ENCODE measurements at regions not wholly inside any gene's neighbourhood (a gene's known extent, or its start where the extent isn't known, plus 50 kb on each side); places are given as distances from the start of the nearest gene placed in this dataset.
"Not testable (repeated sequence)": the region's sequence is repeated elsewhere in the genome, so short reads cannot be mapped to it uniquely, and the experiment has no call there.

GRCh38 chr6:121677571-121677970, 242.1 kb downstream of the GJA1 start:
- no peaks in the 10 kb centered on the region for H3K36me3 ChIP-seq (ENCODE audit: insufficient read depth, low read length)
- no peak overlapping the region for H3K4me3 ChIP-seq (ENCODE audit: low read depth in 1 of 2, low read length in 2 of 2)
- H3K27me3 ChIP-seq (ENCODE audit: control insufficient read depth in 1 of 2, insufficient read depth in 2 of 2, low read length in 2 of 2): no peaks in the 10 kb centered on the region
- H3K9me3 ChIP-seq (ENCODE audit: low read length): no peaks in the 10 kb centered on the region
- no peaks in the 10 kb centered on the region for H3K4me1 ChIP-seq (ENCODE audit: insufficient read depth, low read length)
- no peak overlapping the region for H3K27ac ChIP-seq (ENCODE audit: low read depth, low read length)
- H3K9ac ChIP-seq (ENCODE audit: low read length): no peak overlapping the region

- no peaks in the 10 kb centered on the region for H3K9me3 ChIP-seq (ENCODE audit: low read length)
- no peak overlapping the region for H3K9ac ChIP-seq (ENCODE audit: low read length)
- no peak overlapping the region for H3K27ac ChIP-seq (ENCODE audit: low read depth, low read length)
- H3K4me3 ChIP-seq (ENCODE audit: low read depth in 1 of 2, low read length in 2 of 2): no peak overlapping the region
- H3K27me3 ChIP-seq (ENCODE audit: control insufficient read depth in 1 of 2, insufficient read depth in 2 of 2, low read length in 2 of 2): no peaks in the 10 kb centered on the region
- no peaks in the 10 kb centered on the region for H3K4me1 ChIP-seq (ENCODE audit: insufficient read depth, low read length)
- no peaks in the 10 kb centered on the region for H3K36me3 ChIP-seq (ENCODE audit: insufficient read depth, low read length)
Measured at GRCh38 chr6:121678245-121678644, 242.8 kb downstream of the GJA1 start.

- H3K4me1 ChIP-seq (ENCODE audit: insufficient read depth, low read length): no peaks in the 10 kb centered on the region
- no peak overlapping the region for H3K4me3 ChIP-seq (ENCODE audit: low read depth in 1 of 2, low read length in 2 of 2)
- no peak overlapping the region for H3K9ac ChIP-seq (ENCODE audit: low read length)
- H3K9me3 ChIP-seq (ENCODE audit: low read length): no peaks in the 10 kb centered on the region
- no peaks in the 10 kb centered on the region for H3K27me3 ChIP-seq (ENCODE audit: control insufficient read depth in 1 of 2, insufficient read depth in 2 of 2, low read length in 2 of 2)
- H3K27ac ChIP-seq (ENCODE audit: low read depth, low read length): no peak overlapping the region
- no peaks in the 10 kb centered on the region for H3K36me3 ChIP-seq (ENCODE audit: insufficient read depth, low read length)
Measured at GRCh38 chr6:121680058-121680457, 244.6 kb downstream of the GJA1 start.

- no peaks in the 10 kb centered on the region for H3K27me3 ChIP-seq (ENCODE audit: control insufficient read depth in 1 of 2, insufficient read depth in 2 of 2, low read length in 2 of 2)
- no peak overlapping the region for H3K4me3 ChIP-seq (ENCODE audit: low read depth in 1 of 2, low read length in 2 of 2)
- no peak overlapping the region for H3K9ac ChIP-seq (ENCODE audit: low read length)
- no peaks in the 10 kb centered on the region for H3K4me1 ChIP-seq (ENCODE audit: insufficient read depth, low read length)
- no peak overlapping the region for H3K27ac ChIP-seq (ENCODE audit: low read depth, low read length)
- H3K9me3 ChIP-seq (ENCODE audit: low read length): no peaks in the 10 kb centered on the region
- no peaks in the 10 kb centered on the region for H3K36me3 ChIP-seq (ENCODE audit: insufficient read depth, low read length)
Measured at GRCh38 chr6:121682666-121683065, 247.2 kb downstream of the GJA1 start.

GRCh38 chr6:121685806-121686205, 250.4 kb downstream of the GJA1 start:
- H3K9me3 ChIP-seq (ENCODE audit: low read length); H3K27ac ChIP-seq (ENCODE audit: low read depth, low read length); H3K36me3 ChIP-seq (ENCODE audit: insufficient read depth, low read length); H3K27me3 ChIP-seq (ENCODE audit: control insufficient read depth in 1 of 2, insufficient read depth in 2 of 2, low read length in 2 of 2); H3K4me3 ChIP-seq (ENCODE audit: low read depth in 1 of 2, low read length in 2 of 2); H3K9ac ChIP-seq (ENCODE audit: low read length); H3K4me1 ChIP-seq (ENCODE audit: insufficient read depth, low read length): not testable (repeated sequence)

- H3K36me3 ChIP-seq (ENCODE audit: insufficient read depth, low read length): no peaks in the 10 kb centered on the region
- no peak overlapping the region for H3K4me3 ChIP-seq (ENCODE audit: low read depth in 1 of 2, low read length in 2 of 2)
- H3K27ac ChIP-seq (ENCODE audit: low read depth, low read length): no peak overlapping the region
- no peak overlapping the region for H3K9ac ChIP-seq (ENCODE audit: low read length)
- H3K9me3 ChIP-seq (ENCODE audit: low read length): no peaks in the 10 kb centered on the region
- no peaks in the 10 kb centered on the region for H3K27me3 ChIP-seq (ENCODE audit: control insufficient read depth in 1 of 2, insufficient read depth in 2 of 2, low read length in 2 of 2)
- no peaks in the 10 kb centered on the region for H3K4me1 ChIP-seq (ENCODE audit: insufficient read depth, low read length)
Measured at GRCh38 chr6:121686611-121687023, 251.2 kb downstream of the GJA1 start.

GRCh38 chr6:121688974-121689373, 253.5 kb downstream of the GJA1 start:
- H3K4me3 ChIP-seq (ENCODE audit: low read depth in 1 of 2, low read length in 2 of 2): no peak overlapping the region

GRCh38 chr6:121691126-121691551, 255.7 kb downstream of the GJA1 start:
- H3K4me3 ChIP-seq (ENCODE audit: low read depth in 1 of 2, low read length in 2 of 2): no peak overlapping the region
- no peak overlapping the region for H3K27ac ChIP-seq (ENCODE audit: low read depth, low read length)
- H3K27me3 ChIP-seq (ENCODE audit: control insufficient read depth in 1 of 2, insufficient read depth in 2 of 2, low read length in 2 of 2): no peaks in the 10 kb centered on the region
- no peaks in the 10 kb centered on the region for H3K36me3 ChIP-seq (ENCODE audit: insufficient read depth, low read length)
- H3K9me3 ChIP-seq (ENCODE audit: low read length): no peaks in the 10 kb centered on the region
- H3K4me1 ChIP-seq (ENCODE audit: insufficient read depth, low read length): no peaks in the 10 kb centered on the region
- H3K9ac ChIP-seq (ENCODE audit: low read length): no peak overlapping the region

More at GRCh38 chr6:121688974-121689373, 253.5 kb downstream of the GJA1 start:
- no peak overlapping the region for H3K27ac ChIP-seq (ENCODE audit: low read depth, low read length)
- H3K27me3 ChIP-seq (ENCODE audit: control insufficient read depth in 1 of 2, insufficient read depth in 2 of 2, low read length in 2 of 2): no peaks in the 10 kb centered on the region
- H3K9ac ChIP-seq (ENCODE audit: low read length): no peak overlapping the region
- no peaks in the 10 kb centered on the region for H3K9me3 ChIP-seq (ENCODE audit: low read length)
- H3K36me3 ChIP-seq (ENCODE audit: insufficient read depth, low read length): no peaks in the 10 kb centered on the region
- no peaks in the 10 kb centered on the region for H3K4me1 ChIP-seq (ENCODE audit: insufficient read depth, low read length)

- no peaks in the 10 kb centered on the region for H3K27me3 ChIP-seq (ENCODE audit: control insufficient read depth in 1 of 2, insufficient read depth in 2 of 2, low read length in 2 of 2)
- H3K27ac ChIP-seq (ENCODE audit: low read depth, low read length): no peak overlapping the region
- H3K9ac ChIP-seq (ENCODE audit: low read length): no peak overlapping the region
- no peaks in the 10 kb centered on the region for H3K36me3 ChIP-seq (ENCODE audit: insufficient read depth, low read length)
- H3K9me3 ChIP-seq (ENCODE audit: low read length): no peaks in the 10 kb centered on the region
- no peak overlapping the region for H3K4me3 ChIP-seq (ENCODE audit: low read depth in 1 of 2, low read length in 2 of 2)
- H3K4me1 ChIP-seq (ENCODE audit: insufficient read depth, low read length): no peaks in the 10 kb centered on the region
Measured at GRCh38 chr6:121694389-121694788, 258.9 kb downstream of the GJA1 start.

- Histone ChIP-seq H3K4me1 (ENCODE audit: insufficient read depth, low read length) (no peaks in the 10 kb centered on the region), H3K9ac (ENCODE audit: low read length) (no peak overlapping the region), H3K27ac (ENCODE audit: low read depth, low read length) (no peak overlapping the region), H3K27me3 (ENCODE audit: control insufficient read depth in 1 of 2, insufficient read depth in 2 of 2, low read length in 2 of 2) (no peaks in the 10 kb centered on the region), H3K9me3 (ENCODE audit: low read length) (no peaks in the 10 kb centered on the region), H3K4me3 (ENCODE audit: low read depth in 1 of 2, low read length in 2 of 2) (no peak overlapping the region), H3K36me3 (ENCODE audit: insufficient read depth, low read length) (no peaks in the 10 kb centered on the region)
Measured at GRCh38 chr6:121694801-121695251, 259.4 kb downstream of the GJA1 start.

GRCh38 chr6:121695329-121695728, 259.9 kb downstream of the GJA1 start:
- Histone ChIP-seq H3K4me3 (ENCODE audit: low read depth in 1 of 2, low read length in 2 of 2) (no peak overlapping the region), H3K27me3 (ENCODE audit: control insufficient read depth in 1 of 2, insufficient read depth in 2 of 2, low read length in 2 of 2) (no peaks in the 10 kb centered on the region), H3K9me3 (ENCODE audit: low read length) (no peaks in the 10 kb centered on the region), H3K4me1 (ENCODE audit: insufficient read depth, low read length) (no peaks in the 10 kb centered on the region), H3K27ac (ENCODE audit: low read depth, low read length) (no peak overlapping the region), H3K36me3 (ENCODE audit: insufficient read depth, low read length) (no peaks in the 10 kb centered on the region), H3K9ac (ENCODE audit: low read length) (no peak overlapping the region)

GRCh38 chr6:121697921-121698320, 262.5 kb downstream of the GJA1 start:
- no peaks in the 10 kb centered on the region for H3K36me3 ChIP-seq (ENCODE audit: insufficient read depth, low read length)
- H3K27ac ChIP-seq (ENCODE audit: low read depth, low read length): no peak overlapping the region

More at GRCh38 chr6:121697921-121698320, 262.5 kb downstream of the GJA1 start:
- Histone ChIP-seq H3K4me3 (ENCODE audit: low read depth in 1 of 2, low read length in 2 of 2) (no peak overlapping the region), H3K9me3 (ENCODE audit: low read length) (no peaks in the 10 kb centered on the region), H3K9ac (ENCODE audit: low read length) (no peak overlapping the region), H3K27me3 (ENCODE audit: control insufficient read depth in 1 of 2, insufficient read depth in 2 of 2, low read length in 2 of 2) (no peaks in the 10 kb centered on the region), H3K4me1 (ENCODE audit: insufficient read depth, low read length) (no peaks in the 10 kb centered on the region)

Data from muscle layer of colon (tissue), 2 donors.